Thyroid gland (tissue), 4 donors: ENCODE measurements at regions not wholly inside any gene's neighbourhood (a gene's known extent, or its start where the extent isn't known, plus 50 kb on each side); places are given as distances from the start of the nearest gene placed in this dataset.

ENCODE experiments used
- POLR2A ChIP-seq, 2 donors: fragments of 450-650 bp; IDR thresholded peaks; one replicate each; pipeline ENCODE4 v1.6.1; 2017; ENCODE audit warnings: antibody characterized with exemption in 2 of 2, mild to moderate bottlenecking in 2 of 2, moderate library complexity in 1 of 2
- TF ChIP-seq, protein P1 (sequence below), 6 experiments: fragments of 200-600 bp in 3 of 6; fragments of 450-650 bp in 3 of 6; sonication (generic) in 3 of 6; IDR thresholded peaks; one replicate each; pipeline ENCODE4 v1.5.1; 2016 to 2019; ENCODE audit warnings: antibody characterized with exemption in 6 of 6, mild to moderate bottlenecking in 2 of 6, inconsistent platforms in 1 of 6, moderate library complexity in 1 of 6

DNA sequence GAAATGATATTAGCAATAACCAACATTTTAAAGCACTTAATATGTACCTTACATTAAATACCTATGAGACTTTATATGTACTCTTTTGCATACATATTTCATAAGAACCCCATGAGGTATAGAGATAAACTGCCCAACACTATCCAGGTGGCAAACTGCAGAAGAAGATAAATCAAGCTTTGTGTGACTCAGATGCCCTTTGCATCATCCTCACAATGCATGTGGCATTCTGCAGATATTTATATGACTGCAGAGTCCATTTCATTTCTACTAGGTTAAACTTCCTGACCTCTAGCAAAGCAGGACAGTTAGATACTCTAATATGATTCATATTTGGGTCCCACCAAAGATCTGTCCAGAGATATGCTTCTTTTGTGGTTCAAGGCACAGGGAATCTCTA, 85.6 kb upstream of the RASGEF1B start:
- no peak for TF ChIP-seq POLR2A (IDR thresholded peaks at IDR 0.05)
- TF ChIP-seq, protein P1, sequence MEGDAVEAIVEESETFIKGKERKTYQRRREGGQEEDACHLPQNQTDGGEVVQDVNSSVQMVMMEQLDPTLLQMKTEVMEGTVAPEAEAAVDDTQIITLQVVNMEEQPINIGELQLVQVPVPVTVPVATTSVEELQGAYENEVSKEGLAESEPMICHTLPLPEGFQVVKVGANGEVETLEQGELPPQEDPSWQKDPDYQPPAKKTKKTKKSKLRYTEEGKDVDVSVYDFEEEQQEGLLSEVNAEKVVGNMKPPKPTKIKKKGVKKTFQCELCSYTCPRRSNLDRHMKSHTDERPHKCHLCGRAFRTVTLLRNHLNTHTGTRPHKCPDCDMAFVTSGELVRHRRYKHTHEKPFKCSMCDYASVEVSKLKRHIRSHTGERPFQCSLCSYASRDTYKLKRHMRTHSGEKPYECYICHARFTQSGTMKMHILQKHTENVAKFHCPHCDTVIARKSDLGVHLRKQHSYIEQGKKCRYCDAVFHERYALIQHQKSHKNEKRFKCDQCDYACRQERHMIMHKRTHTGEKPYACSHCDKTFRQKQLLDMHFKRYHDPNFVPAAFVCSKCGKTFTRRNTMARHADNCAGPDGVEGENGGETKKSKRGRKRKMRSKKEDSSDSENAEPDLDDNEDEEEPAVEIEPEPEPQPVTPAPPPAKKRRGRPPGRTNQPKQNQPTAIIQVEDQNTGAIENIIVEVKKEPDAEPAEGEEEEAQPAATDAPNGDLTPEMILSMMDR (IDR thresholded peaks at IDR 0.05): no peak
